ENCODE measurements at regions not wholly inside any gene's neighbourhood (a gene's known extent, or its start where the extent isn't known, plus 50 kb on each side); places are given as distances from the start of the nearest gene placed in this dataset.

GRCh38 chr5:14090755-14091154, 52.4 kb upstream of the TRIO start:
- Histone ChIP-seq H4K20me1 (ENCODE audit: insufficient read depth) (no peaks in the 10 kb centered on the region), H3K27ac (no peak overlapping the region), H3K27me3 (ENCODE audit: insufficient read depth, low read depth) (no peaks in the 10 kb centered on the region), H2AFZ (ENCODE audit: low read depth) (no peak overlapping the region), H3K9ac (no peak overlapping the region), H3K4me2 (no peak overlapping the region), H3K79me2 (ENCODE audit: insufficient read depth, low read depth) (no peaks in the 10 kb centered on the region), H3K36me3 (ENCODE audit: insufficient read depth) (no peaks in the 10 kb centered on the region), H3K4me1 (ENCODE audit: low read depth, poor library complexity, severe bottlenecking) (no peaks in the 10 kb centered on the region), H3K4me3 (IDR thresholded peaks at IDR 0.05; ENCODE audit: insufficient read depth, low read depth, low read length) (no peak overlapping the region)
- no peak for TF ChIP-seq CTCF (conservative IDR thresholded peaks at IDR 0.05; ENCODE audit: low read depth, low read length)

DNA sequence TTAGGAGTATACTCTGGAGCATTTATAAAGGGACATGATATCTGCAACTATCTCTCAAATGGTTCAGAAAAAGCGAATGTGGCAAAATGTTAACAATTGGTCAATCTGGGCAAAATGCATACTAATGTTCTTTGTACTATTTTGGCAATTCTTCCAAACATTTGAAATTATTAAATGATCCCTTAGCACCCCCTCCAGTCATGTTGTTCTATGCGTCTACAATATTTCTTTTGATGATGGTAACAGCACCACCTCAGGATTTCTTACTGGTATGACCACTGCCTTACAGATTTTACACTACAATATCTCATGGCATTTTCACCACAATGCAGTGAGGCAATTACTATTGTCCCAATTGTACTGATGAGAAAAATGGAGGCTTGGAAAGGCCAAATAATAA, 52.9 kb upstream of the TRIO start:
- H2AFZ ChIP-seq (ENCODE audit: low read depth): no peak overlapping the region
- no peaks in the 10 kb centered on the region for H3K4me1 ChIP-seq (ENCODE audit: low read depth, poor library complexity, severe bottlenecking)
- H3K4me2 ChIP-seq: no peak overlapping the region
- H3K27ac ChIP-seq: no peak overlapping the region
- H3K36me3 ChIP-seq (ENCODE audit: insufficient read depth): no peaks in the 10 kb centered on the region
- no peak for TF ChIP-seq CTCF (conservative IDR thresholded peaks at IDR 0.05; ENCODE audit: low read depth, low read length)
- H3K9ac ChIP-seq: no peak overlapping the region
- H4K20me1 ChIP-seq (ENCODE audit: insufficient read depth): no peaks in the 10 kb centered on the region
- no peaks in the 10 kb centered on the region for H3K79me2 ChIP-seq (ENCODE audit: insufficient read depth, low read depth)
- H3K4me3 ChIP-seq (IDR thresholded peaks at IDR 0.05; ENCODE audit: insufficient read depth, low read depth, low read length): no peak overlapping the region
- no peaks in the 10 kb centered on the region for H3K27me3 ChIP-seq (ENCODE audit: insufficient read depth, low read depth)

- H3K4me1 ChIP-seq (ENCODE audit: low read depth, poor library complexity, severe bottlenecking): no peaks in the 10 kb centered on the region
- no peak overlapping the region for H3K4me2 ChIP-seq
- H4K20me1 ChIP-seq (ENCODE audit: insufficient read depth): no peaks in the 10 kb centered on the region
- no peaks in the 10 kb centered on the region for H3K79me2 ChIP-seq (ENCODE audit: insufficient read depth, low read depth)
- no peak for TF ChIP-seq CTCF (conservative IDR thresholded peaks at IDR 0.05; ENCODE audit: low read depth, low read length)
- H3K36me3 ChIP-seq (ENCODE audit: insufficient read depth): no peaks in the 10 kb centered on the region
- no peak overlapping the region for H3K9ac ChIP-seq
- no peaks in the 10 kb centered on the region for H3K27me3 ChIP-seq (ENCODE audit: insufficient read depth, low read depth)
- no peak overlapping the region for H2AFZ ChIP-seq (ENCODE audit: low read depth)
- no peak overlapping the region for H3K4me3 ChIP-seq (IDR thresholded peaks at IDR 0.05; ENCODE audit: insufficient read depth, low read depth, low read length)
- no peak overlapping the region for H3K27ac ChIP-seq
These were observed 53.9 kb upstream of the TRIO start for GRCh38 chr5:14089198-14089597.

GRCh38 chr5:14086261-14086660, 56.9 kb upstream of the TRIO start:
- Histone ChIP-seq H3K4me1 (ENCODE audit: low read depth, poor library complexity, severe bottlenecking) (no peaks in the 10 kb centered on the region), H3K79me2 (ENCODE audit: insufficient read depth, low read depth) (no peaks in the 10 kb centered on the region), H2AFZ (ENCODE audit: low read depth) (no peak overlapping the region), H4K20me1 (ENCODE audit: insufficient read depth) (no peaks in the 10 kb centered on the region), H3K4me2 (no peak overlapping the region), H3K9ac (no peak overlapping the region), H3K36me3 (ENCODE audit: insufficient read depth) (no peaks in the 10 kb centered on the region), H3K27me3 (ENCODE audit: insufficient read depth, low read depth) (no peaks in the 10 kb centered on the region), H3K4me3 (IDR thresholded peaks at IDR 0.05; ENCODE audit: insufficient read depth, low read depth, low read length) (no peak overlapping the region), H3K27ac (no peak overlapping the region)
- no peak for TF ChIP-seq CTCF (conservative IDR thresholded peaks at IDR 0.05; ENCODE audit: low read depth, low read length)

DNA sequence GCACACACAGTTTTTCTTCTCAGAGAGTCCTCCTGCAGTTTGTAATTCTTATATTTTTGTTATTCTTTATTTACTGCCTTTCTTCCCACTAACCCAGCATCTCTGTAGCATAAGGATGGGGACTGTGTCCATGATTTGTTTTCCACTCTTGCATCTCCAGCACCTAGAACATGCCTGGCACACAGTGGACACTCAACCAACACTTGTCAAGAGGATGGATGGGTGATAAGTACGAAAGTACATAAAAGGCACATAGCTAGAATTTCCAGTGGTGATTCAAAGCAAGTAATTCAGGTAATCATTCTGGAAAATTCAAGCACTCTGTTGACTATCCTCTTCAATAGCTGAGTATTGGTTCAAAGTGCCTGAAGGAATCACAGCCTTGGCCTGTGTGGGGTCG, 60.2 kb upstream of the TRIO start:
- Histone ChIP-seq H3K27ac (no peak overlapping the region), H3K36me3 (ENCODE audit: insufficient read depth) (no peaks in the 10 kb centered on the region), H3K4me2 (no peak overlapping the region), H3K9ac (no peak overlapping the region), H3K79me2 (ENCODE audit: insufficient read depth, low read depth) (no peaks in the 10 kb centered on the region), H3K4me1 (ENCODE audit: low read depth, poor library complexity, severe bottlenecking) (no peaks in the 10 kb centered on the region), H4K20me1 (ENCODE audit: insufficient read depth) (no peaks in the 10 kb centered on the region), H3K4me3 (IDR thresholded peaks at IDR 0.05; ENCODE audit: insufficient read depth, low read depth, low read length) (no peak overlapping the region), H3K27me3 (ENCODE audit: insufficient read depth, low read depth) (no peaks in the 10 kb centered on the region), H2AFZ (ENCODE audit: low read depth) (no peak overlapping the region)
- TF ChIP-seq CTCF (conservative IDR thresholded peaks at IDR 0.05; ENCODE audit: low read depth, low read length): no peak
